DND-41 (cell line): ENCODE measurements at regions not wholly inside any gene's neighbourhood (a gene's known extent, or its start where the extent isn't known, plus 50 kb on each side); places are given as distances from the start of the nearest gene placed in this dataset.

Experiments used
- ATAC-seq: fragments of 200-7000 bp; cut with Tn5 transposase; 3 replicates; pipeline ENCODE4 v1.9.1; 2021; ENCODE audit warnings: low read depth; ENCODE audit not compliant: insufficient read depth
- DNase-seq: peaks from one replicate; pipeline ENCODE4 v3.0.0-alpha.2; 2020
- H2AFZ ChIP-seq: 2 replicates; pipeline ENCODE4 v1.6.0; 2012; ENCODE audit warnings: low read depth, low read length
- H3K27ac ChIP-seq: 2 replicates; pipeline ENCODE4 v1.5.1; 2012; ENCODE audit warnings: low read length, inconsistent platforms
- H3K27me3 ChIP-seq: fragments of 200-600 bp; sonication (generic); 2 replicates; pipeline ENCODE4 v1.6.0; 2012; ENCODE audit warnings: low read length, mild to moderate bottlenecking, inconsistent platforms; ENCODE audit not compliant: insufficient read depth, poor library complexity
- H3K36me3 ChIP-seq: 2 replicates; pipeline ENCODE4 v1.5.1; 2012; ENCODE audit warnings: low read length, inconsistent platforms; ENCODE audit not compliant: insufficient read depth
- H3K4me1 ChIP-seq: 2 replicates; pipeline ENCODE4 v1.5.1; 2012; ENCODE audit warnings: mild to moderate bottlenecking, low read length; ENCODE audit not compliant: insufficient read depth
- H3K4me2 ChIP-seq: 2 replicates; pipeline ENCODE4 v1.6.0; 2012; ENCODE audit warnings: mild to moderate bottlenecking, moderate library complexity, low read length, inconsistent platforms; ENCODE audit not compliant: insufficient read depth
- H3K4me3 ChIP-seq, 2 experiments: fragments of 200-600 bp in 1 of 2; shearing (Covaris generic) in 1 of 2; 2 replicates each; pipeline ENCODE4 v1.5.1; 2012 to 2016; ENCODE audit warnings: inconsistent platforms in 2 of 2, low read length in 2 of 2, mild to moderate bottlenecking in 2 of 2, low read depth in 1 of 2, moderate library complexity in 1 of 2
- H3K79me2 ChIP-seq: 2 replicates; pipeline ENCODE4 v1.6.0; 2012; ENCODE audit warnings: low read length, inconsistent platforms; ENCODE audit not compliant: insufficient read depth
- H3K9ac ChIP-seq: 2 replicates; pipeline ENCODE4 v1.6.0; 2012; ENCODE audit warnings: low read depth, mild to moderate bottlenecking, inconsistent platforms, low read length, moderate library complexity
- H3K9me3 ChIP-seq: 2 replicates; pipeline ENCODE4 v1.5.1; 2012; ENCODE audit warnings: low read length, moderate library complexity, mild to moderate bottlenecking, inconsistent platforms; ENCODE audit not compliant: insufficient read depth, severe bottlenecking
- H4K20me1 ChIP-seq: 2 replicates; pipeline ENCODE4 v1.6.0; 2012; ENCODE audit warnings: low read length; ENCODE audit not compliant: insufficient read depth
- EZH2 ChIP-seq: IDR thresholded peaks from 3 replicates; pipeline ENCODE4 v1.6.1; 2012; ENCODE audit warnings: borderline replicate concordance, low read depth, mild to moderate bottlenecking, moderate library complexity, low read length, inconsistent platforms; ENCODE audit not compliant: severe bottlenecking
- TF ChIP-seq, protein P1 (sequence below): IDR thresholded peaks from 2 replicates; pipeline ENCODE4 v1.5.1; 2012; ENCODE audit warnings: borderline replicate concordance, low read length, moderate library complexity, mild to moderate bottlenecking; ENCODE audit not compliant: poor library complexity, severe bottlenecking; ENCODE audit errors: extremely low read depth

GRCh38 chr13:65857942-65858565 lies 1372.1 kb downstream of the PCDH9 start:
- ATAC-seq (no peak), DNase-seq (no peak)
- Histone ChIP-seq H3K4me1 (no peaks in the 10 kb centered on the region), H3K27me3 (no peaks in the 10 kb centered on the region), H3K36me3 (no peaks in the 10 kb centered on the region), H3K9me3 (no peaks in the 10 kb centered on the region), H3K9ac (no peak overlapping the region), H4K20me1 (no peaks in the 10 kb centered on the region), H3K79me2 (no peaks in the 10 kb centered on the region), H3K27ac (no peak overlapping the region), H3K4me3 (no peak overlapping the region), H3K4me2 (no peak overlapping the region), H2AFZ (no peak overlapping the region)
- TF ChIP-seq, protein P1, sequence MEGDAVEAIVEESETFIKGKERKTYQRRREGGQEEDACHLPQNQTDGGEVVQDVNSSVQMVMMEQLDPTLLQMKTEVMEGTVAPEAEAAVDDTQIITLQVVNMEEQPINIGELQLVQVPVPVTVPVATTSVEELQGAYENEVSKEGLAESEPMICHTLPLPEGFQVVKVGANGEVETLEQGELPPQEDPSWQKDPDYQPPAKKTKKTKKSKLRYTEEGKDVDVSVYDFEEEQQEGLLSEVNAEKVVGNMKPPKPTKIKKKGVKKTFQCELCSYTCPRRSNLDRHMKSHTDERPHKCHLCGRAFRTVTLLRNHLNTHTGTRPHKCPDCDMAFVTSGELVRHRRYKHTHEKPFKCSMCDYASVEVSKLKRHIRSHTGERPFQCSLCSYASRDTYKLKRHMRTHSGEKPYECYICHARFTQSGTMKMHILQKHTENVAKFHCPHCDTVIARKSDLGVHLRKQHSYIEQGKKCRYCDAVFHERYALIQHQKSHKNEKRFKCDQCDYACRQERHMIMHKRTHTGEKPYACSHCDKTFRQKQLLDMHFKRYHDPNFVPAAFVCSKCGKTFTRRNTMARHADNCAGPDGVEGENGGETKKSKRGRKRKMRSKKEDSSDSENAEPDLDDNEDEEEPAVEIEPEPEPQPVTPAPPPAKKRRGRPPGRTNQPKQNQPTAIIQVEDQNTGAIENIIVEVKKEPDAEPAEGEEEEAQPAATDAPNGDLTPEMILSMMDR: no peak
- no peak for TF ChIP-seq EZH2

GRCh38 chr13:65856431-65856830 lies 1373.7 kb downstream of the PCDH9 start:
- Histone ChIP-seq H3K36me3 (no peaks in the 10 kb centered on the region), H2AFZ (no peak overlapping the region), H3K79me2 (no peaks in the 10 kb centered on the region), H3K4me3 (no peak overlapping the region), H3K9ac (no peak overlapping the region), H3K27me3 (no peaks in the 10 kb centered on the region), H3K9me3 (no peaks in the 10 kb centered on the region), H3K27ac (no peak overlapping the region), H4K20me1 (no peaks in the 10 kb centered on the region), H3K4me2 (no peak overlapping the region), H3K4me1 (no peaks in the 10 kb centered on the region)
- DNase-seq (no peak), ATAC-seq (no peak)
- TF ChIP-seq, protein P1: no peak
- no peak for TF ChIP-seq EZH2

GRCh38 chr13:65855242-65855805 lies 1374.8 kb downstream of the PCDH9 start:
- no peak overlapping the region for H2AFZ ChIP-seq
- H3K27ac ChIP-seq: no peak overlapping the region
- H3K9me3 ChIP-seq: no peaks in the 10 kb centered on the region
- H3K27me3 ChIP-seq: no peaks in the 10 kb centered on the region
- no peaks in the 10 kb centered on the region for H4K20me1 ChIP-seq
- H3K4me3 ChIP-seq: no peak overlapping the region
- TF ChIP-seq, protein P1: no peak
- no peak for TF ChIP-seq EZH2
- no peaks in the 10 kb centered on the region for H3K36me3 ChIP-seq
- no peaks in the 10 kb centered on the region for H3K4me1 ChIP-seq
- H3K4me2 ChIP-seq: no peak overlapping the region
- no peak for ATAC-seq
- H3K9ac ChIP-seq: no peak overlapping the region
- DNase-seq: no peak
- no peaks in the 10 kb centered on the region for H3K79me2 ChIP-seq
